HG03354 (cell line): ENCODE measurements at regions not wholly inside any gene's neighbourhood (a gene's known extent, or its start where the extent isn't known, plus 50 kb on each side); places are given as distances from the start of the nearest gene placed in this dataset.
"Not testable (repeated sequence)": the region's sequence is repeated elsewhere in the genome, so short reads cannot be mapped to it uniquely, and the experiment has no call there.

ENCODE experiments used
- ATAC-seq: cut with Tn5 transposase; IDR thresholded peaks from one replicate; pipeline ENCODE4 v1.9.1; 2021; ENCODE audit warnings: mild to moderate bottlenecking; ENCODE audit not compliant: unreplicated experiment, poor library complexity, severe bottlenecking

GRCh38 chr10:130921461-130921860 lies 390.1 kb downstream of the TCERG1L start:
- ATAC-seq = no peak

- ATAC-seq = no peak
These were observed 389.5 kb downstream of the TCERG1L start for GRCh38 chr10:130921911-130922440.

- ATAC-seq = no peak
These were observed 387.9 kb downstream of the TCERG1L start for GRCh38 chr10:130923596-130923995.

GRCh38 chr10:130924138-130924819 lies 387.2 kb downstream of the TCERG1L start:
- ATAC-seq = no peak

- ATAC-seq = no peak
These were observed 385.1 kb downstream of the TCERG1L start for GRCh38 chr10:130926442-130926841.

GRCh38 chr10:130927157-130927556 lies 384.4 kb downstream of the TCERG1L start:
- ATAC-seq = no peak

- no peak for ATAC-seq
These were observed 383.2 kb downstream of the TCERG1L start for GRCh38 chr10:130928306-130928705.

GRCh38 chr10:130929422-130930325 lies 381.8 kb downstream of the TCERG1L start:
- no peak for ATAC-seq

- ATAC-seq = no peak
These were observed 380.7 kb downstream of the TCERG1L start for GRCh38 chr10:130930821-130931220.

- no peak for ATAC-seq
These were observed 380.3 kb downstream of the TCERG1L start for GRCh38 chr10:130931256-130931655.

- no peak for ATAC-seq
These were observed 379.1 kb downstream of the TCERG1L start for GRCh38 chr10:130932326-130933007.

- no peak for ATAC-seq
These were observed 378.5 kb downstream of the TCERG1L start for GRCh38 chr10:130933008-130933390.

- ATAC-seq = no peak
These were observed 377.0 kb downstream of the TCERG1L start for GRCh38 chr10:130934293-130935127.

GRCh38 chr10:130935128-130935439 lies 376.4 kb downstream of the TCERG1L start:
- no peak for ATAC-seq

GRCh38 chr10:130935897-130936550 lies 375.5 kb downstream of the TCERG1L start:
- no peak for ATAC-seq

GRCh38 chr10:130936851-130937250 lies 374.7 kb downstream of the TCERG1L start:
- ATAC-seq = no peak

GRCh38 chr10:130938051-130938450 lies 373.5 kb downstream of the TCERG1L start:
- ATAC-seq = no peak

- ATAC-seq = not testable (repeated sequence)
These were observed 372.6 kb downstream of the TCERG1L start for GRCh38 chr10:130938891-130939290.

- ATAC-seq = no peak
These were observed 369.6 kb downstream of the TCERG1L start for GRCh38 chr10:130941886-130942285.
